ENCODE measurements at regions not wholly inside any gene's neighbourhood (a gene's known extent, or its start where the extent isn't known, plus 50 kb on each side); places are given as distances from the start of the nearest gene placed in this dataset.
"Not testable (repeated sequence)": the region's sequence is repeated elsewhere in the genome, so short reads cannot be mapped to it uniquely, and the experiment has no call there.

DNA sequence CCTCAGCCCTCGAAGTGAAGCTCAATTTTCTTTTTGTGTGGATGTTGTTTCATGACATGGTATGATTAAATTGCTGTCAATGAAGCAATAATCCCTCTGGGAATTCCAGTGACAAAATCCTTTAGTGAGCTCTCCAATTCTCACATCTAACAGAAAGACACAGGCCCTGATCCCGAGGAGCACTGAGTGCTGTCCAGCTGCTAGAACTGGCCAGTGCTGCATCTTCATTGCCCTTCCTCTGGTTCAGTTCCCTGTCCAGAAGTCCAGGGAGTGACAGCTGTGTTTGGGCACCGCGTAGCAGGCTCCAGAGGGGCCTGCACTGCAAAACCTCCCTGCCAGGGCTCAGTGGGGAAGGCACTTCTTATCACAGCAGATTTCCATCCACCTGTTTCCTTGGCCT is 516.8 kb upstream of the ATP11B start:
- no peak for DNase-seq

DNA sequence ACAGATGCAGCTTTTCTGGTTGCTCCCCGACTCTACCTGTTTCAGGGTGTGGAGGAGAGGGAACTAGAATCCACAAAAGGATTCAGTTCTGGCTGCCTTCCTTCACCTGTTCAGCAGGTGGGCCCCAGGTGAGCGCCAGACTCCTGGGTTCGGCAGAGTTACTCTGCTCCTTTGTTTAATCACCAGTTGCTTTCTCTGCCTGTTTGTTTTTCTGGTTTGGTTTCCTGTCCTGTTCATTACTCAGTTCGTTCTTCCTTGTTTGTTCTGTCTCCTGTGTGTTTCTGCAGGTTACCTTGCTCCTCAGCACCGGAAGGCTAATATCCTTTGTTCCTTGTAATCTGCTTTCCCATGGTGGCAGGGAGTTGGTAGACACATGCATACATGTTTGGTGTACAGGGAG is 508.5 kb upstream of the ATP11B start:
- no peak for DNase-seq

DNA sequence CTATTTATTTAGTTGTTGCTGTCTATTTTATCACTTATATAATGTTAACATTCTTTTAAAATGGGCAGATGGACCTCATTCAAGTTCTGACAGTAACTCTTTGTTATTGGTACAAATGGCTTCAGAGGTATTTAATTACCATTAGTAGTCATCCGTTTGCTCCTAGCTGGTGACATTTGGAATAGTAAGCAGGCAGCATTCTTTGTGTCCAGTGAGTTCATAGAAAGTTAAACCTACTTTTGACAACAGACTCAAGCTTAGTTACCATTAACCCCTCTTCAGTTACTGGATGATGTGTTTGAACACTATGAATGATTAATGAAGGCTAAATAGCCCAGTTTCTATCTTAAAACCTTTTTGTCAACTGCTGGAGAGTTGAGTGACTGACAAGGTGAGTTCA is 500.7 kb upstream of the ATP11B start:
- no peak for DNase-seq

DNA sequence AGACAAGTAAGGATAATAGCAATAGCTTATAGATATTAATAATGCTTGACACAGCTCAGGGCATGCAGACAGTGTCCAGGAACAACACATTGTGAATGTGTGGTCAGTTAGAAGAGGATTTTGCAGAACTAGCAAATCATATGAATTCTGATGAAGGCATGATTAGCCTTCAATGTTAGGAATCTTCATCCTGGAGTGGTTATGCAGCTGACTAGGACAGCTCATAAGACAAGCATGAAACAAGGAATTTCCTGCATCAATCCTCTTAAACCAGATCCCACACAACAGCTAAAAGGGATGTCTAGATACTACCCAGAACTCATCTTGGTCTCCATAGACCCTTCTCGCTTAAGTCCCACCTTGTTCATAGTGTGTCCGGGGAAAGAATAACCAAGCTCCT is 499.0 kb upstream of the ATP11B start:
- DNase-seq = no peak

DNA sequence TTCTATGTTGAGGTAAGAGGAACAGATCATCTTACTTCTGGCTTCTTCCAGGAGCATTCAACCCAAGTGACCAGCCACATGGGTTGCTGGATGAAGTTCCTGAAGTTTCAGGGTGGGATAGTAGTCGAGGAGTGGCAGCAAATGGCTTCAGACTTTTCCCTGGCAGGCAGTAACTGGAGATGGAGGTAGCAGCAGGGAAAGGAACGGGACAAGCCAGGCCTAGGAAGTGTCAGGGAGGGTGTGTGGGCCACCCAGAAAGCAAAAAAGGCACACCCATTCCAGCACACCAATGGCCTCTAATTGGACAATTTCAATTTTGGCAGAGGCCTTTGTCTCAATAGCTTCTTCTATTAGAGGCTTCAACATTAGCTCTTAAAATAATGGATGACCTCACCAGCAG is 498.6 kb upstream of the ATP11B start:
- DNase-seq = no peak

DNA sequence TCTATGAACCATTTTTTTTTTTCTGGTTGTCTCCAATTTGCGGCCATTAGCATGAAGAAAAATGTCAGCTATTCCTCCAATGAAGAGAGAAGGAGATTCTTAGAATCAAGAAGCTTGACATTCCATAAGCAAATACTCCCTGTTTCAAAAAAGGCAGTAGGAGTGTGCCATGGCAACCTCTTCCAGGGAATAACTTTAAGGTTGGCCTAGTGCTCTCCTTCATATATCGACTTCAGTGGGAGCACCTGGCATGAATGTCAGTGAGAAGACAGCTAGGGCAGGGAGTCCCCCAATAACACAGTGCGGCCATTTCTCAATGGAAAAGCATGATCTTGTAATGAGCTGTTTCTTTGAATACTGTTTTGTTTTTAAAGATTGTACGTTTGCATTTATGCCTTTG is 493.0 kb upstream of the ATP11B start:
- no peak for DNase-seq

DNA sequence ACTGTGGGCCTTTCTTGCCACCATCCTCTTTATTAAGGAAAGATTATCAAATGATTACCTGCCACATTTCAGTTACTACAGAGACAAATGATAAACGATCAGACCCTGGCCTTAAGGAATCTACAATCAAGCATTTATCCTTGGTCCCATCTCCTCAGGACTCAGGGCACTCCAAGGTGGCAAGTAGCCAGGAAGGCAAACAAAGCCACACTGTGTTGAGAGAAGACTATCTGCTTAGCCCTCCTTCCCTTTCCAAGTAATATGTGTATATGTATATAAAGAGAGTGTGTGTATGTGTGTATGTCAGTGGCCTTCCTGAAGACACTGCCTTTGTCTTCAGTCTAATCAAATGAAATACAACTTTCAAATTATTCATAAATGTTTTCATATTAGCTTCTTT is 490.1 kb upstream of the ATP11B start:
- no peak for DNase-seq

DNA sequence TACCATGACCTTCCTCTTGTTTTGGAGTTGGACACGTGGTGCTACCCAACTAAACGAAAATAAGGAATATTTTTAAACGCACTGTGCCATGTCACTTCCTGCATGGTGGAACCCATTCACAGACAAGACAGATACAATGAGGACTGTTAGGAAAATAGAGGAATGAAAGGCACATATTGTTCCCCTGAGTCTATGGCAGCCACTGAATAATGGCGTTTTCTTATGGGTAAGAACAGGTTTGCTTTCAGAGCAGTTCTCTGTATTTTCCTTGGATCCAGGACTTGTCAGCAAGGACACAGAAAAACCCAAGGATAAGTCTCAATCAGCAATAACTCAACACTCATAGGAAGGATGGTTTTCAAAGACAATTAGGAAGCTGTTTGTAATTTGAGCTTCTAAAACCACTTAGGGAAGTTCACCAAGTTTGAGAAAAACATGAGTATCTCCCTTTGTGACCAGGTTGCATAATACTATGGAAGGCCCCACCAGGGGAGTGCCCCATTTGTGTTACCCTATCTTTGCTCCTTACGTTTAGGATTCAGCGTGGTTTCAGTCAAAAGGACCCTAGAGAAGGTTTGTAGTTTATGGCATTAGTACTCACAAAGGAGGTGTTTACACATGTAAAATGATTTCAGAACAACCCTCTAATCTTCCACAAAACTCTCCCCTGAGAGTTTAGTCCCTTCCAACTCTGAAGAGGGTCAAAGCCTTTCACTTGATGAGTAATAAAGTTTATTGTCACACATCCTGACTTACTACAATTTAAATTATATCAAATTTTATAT is 487.2 kb upstream of the ATP11B start:
- no peak for DNase-seq

DNA sequence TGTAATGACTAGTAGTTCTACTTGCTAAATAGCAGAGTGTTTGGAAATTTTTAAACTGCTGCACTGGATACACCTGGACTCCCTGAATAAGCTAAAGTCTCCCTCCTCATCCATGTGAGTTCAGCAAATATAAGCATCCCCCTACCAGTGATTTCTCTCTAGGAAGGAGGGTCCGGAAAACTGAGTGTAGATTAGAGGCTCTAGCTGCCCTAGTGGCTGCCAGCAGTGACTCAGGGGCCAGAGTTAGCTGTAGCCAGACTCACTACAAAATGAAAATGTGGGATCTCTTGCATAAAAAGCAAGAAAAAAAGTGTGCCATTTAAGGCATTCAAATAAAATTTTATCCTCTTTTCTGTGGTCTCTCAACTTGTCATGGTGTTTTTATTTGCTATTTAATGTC is 485.0 kb upstream of the ATP11B start:
- DNase-seq = no peak

DNA sequence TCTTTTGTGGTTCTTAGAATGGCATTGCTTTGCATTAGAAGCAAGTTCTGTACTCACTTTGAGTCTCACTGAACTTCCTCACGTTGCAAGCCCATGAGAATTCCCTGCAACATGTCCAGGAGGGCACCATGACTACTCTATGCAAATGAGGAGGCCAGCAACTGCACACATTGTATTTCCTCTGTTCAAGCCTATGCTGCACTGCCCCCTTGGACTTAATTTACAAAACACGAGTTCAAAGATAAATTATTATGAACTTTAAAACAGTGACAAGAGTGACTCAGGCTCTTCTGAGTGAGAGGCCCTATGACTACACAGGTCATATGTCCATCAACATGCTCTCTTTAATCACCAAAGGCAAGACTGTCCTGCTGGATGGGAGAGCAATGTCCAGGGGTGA is 484.2 kb upstream of the ATP11B start:
- DNase-seq = no peak

DNA sequence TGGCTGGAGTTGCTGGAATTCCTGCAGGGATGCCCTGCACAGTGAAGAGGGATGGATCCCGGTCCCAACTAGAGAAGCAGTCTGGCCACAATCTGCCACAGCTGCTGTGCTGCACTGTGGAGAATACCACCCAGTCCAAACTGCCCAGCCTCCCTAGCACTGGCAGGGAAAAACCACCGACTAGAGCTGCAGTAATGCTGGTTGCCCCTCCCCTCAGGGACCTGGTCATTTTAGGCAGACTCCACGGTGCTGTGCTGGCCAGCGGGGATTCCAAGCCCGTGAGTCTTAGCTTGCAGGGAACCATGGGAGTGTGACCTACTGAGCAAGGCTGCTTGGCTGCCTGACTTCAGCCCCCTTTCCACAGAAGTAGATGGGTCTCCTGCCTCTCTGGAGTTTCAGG is 478.0 kb upstream of the ATP11B start:
- no peak for DNase-seq

DNA sequence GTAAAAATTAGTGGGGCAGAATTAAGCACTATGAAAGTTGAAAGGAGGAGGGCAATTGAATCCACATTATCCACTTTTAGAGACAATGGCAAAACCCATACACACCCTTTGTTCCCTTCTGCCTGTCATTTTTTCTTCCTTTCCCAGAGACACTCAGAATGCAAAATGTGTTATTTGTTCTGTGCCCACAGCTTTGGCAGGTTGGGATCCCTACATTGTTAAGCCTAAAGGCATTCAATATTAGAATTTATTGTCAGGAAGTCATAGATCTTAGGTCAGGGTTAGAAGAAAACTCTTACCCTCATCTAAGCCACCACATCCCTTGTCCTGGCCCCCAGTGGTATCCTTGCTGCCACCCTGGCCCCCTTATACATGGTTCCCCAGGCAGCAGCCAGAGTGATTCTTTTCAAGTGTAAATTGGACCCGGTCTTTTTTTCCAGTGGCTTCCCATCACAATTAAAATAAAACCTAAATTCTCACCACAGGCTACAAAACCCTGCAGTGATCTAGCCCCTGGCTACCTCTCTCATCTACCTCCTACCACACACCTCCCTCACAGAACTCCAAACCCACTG is 470.1 kb upstream of the ATP11B start:
- DNase-seq = no peak

DNA sequence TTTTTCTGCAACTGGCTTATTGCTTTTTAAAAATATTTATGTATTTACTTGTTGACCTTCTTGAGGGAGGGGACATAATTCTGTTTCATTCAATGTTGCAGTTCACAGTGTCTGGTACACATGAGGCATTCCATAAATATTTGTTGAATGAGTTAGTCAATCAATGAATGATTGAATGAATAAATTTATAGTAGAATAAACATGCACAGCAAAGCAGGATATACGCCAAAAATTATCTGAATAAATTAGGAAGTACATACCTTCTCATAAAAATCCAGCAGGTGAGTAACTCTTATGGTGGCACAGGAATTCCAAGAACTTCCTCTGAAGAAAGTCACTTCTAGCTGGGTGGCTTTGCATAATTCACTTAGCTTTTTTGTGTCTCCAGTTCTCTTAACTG is 469.4 kb upstream of the ATP11B start:
- DNase-seq = no peak

DNA sequence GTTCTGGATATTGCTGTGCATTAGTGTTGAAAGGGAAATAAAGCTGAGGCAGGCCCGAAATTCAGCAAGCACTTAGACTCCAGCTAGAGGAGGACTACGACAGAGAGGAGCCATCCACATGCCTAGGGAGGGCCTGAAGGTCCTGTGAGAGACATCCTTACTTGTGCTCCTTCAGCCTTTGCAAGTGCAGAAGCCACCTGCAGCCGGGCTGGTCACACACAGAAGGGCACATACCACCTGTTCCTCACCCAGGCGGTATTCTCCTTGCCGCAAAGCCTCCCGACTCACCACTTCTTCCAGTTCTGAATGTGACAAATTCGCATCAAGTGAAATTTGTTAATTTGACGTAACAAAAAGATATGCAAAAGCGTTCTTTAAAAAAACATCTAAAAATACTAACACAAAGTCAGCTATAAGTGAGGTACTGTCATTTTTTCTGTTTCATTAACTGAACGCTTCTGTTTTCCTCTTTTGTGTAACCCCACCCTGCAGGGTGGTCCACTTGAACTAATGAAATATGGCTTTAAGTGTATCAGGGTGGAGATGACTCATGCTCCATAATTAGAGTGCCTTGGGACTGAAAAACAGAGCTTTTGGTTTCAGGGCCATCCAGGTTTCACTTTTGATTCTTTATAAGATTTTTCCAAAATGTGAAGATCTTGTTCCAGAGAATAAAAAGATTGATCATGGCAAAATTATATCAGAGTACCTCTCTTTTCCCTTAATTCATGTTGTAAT is 467.9 kb upstream of the ATP11B start:
- no peak for DNase-seq

DNA sequence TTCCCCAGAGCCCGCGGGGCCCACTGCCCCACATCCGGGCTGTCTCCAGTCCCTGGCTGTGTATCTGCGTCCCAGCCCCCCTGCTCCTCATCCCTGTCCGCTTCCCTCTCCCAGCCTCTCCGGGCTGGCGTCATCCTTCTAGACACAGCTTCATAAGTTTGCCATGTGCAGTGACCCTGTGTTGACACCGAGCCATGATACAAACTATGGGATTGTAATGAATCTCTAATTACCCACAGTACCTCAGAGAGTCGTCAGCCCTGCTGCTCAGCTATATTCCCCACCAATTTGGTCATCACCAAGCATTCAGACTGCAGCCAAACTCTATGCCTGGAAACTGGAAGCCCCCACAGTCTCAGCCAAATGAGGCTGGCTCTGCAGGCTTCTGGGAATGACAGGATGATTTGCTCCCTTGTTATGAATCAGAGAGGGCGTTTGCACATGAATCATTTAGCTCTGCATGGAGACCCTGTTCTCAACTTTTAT is 466.1 kb upstream of the ATP11B start:
- no peak for DNase-seq

DNA sequence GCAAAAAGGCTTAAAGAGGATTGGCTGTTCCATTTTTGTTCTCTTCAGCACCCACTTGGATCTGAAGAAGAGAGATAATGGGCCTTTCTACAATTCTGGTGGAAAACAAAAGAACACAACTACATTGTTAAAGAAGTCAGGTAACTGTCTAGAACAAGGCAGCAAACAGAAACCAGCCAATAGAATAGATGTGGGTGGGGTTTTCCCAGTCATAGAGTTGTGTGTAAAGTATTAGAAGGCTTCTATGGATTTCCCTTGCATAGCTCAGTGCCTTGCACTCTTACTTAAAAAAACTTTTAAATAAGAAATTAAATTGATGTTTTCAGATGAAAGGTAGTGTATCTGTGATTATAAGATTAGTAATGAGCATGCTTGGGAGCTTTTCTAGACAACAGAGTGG is 462.7 kb upstream of the ATP11B start:
- DNase-seq = no peak

DNA sequence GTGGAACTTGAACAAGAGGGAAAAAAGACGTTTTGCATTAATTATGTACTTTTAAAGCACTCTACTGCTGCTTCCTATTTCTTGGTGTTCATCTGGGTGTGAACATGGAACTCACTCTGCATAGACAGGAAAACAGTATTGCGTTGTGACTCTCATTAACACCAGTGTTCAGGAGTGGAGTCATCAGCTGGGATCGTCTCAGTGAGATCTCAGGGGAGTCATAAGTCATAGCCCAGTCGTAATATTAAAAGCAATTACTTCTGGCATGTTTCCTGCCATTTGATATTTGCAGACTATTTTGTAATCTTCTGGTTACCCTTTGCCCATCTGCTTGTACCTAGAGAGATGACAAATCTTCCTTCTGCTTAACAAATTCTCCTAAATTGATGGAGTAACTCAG is 462.0 kb upstream of the ATP11B start:
- no peak for DNase-seq

DNA sequence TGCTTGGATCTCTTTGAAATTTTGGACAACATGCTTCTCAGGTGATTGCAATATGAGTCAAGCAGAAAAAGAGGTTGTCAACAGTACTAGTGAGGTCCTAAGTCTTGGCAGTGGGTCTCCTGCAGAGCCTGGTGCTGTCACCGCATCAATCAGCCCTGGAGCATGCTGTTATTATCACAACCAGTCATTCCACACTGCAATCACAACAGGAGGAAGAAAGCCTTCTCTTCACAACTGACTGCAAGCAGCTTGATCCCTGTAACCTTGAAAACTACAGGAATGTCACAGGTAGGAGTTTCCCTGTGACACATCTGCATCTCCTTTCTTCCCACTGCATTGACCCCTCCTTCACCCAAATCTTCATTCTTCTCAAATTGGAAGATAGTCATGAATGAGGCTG is 451.1 kb upstream of the ATP11B start:
- no peak for DNase-seq

DNA sequence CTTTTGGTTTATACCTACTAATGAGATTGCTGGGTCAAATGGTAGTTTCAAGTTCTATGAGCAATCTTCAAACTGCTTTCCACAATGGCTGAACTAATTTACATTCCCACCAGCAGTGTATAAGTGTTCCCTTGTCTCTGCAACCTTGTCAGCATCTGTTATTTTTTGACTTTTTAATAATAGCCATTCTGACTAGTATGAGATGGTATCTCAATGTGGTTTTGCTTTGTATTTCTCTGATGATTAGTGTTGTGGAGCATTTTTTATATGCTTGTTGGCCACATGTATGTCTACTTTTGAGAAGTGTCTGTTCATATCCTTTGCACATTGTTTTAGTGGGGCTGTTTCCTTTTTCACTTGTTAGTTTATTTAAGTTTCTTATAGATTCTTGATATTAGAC is 449.3 kb upstream of the ATP11B start:
- DNase-seq = not testable (repeated sequence)

DNA sequence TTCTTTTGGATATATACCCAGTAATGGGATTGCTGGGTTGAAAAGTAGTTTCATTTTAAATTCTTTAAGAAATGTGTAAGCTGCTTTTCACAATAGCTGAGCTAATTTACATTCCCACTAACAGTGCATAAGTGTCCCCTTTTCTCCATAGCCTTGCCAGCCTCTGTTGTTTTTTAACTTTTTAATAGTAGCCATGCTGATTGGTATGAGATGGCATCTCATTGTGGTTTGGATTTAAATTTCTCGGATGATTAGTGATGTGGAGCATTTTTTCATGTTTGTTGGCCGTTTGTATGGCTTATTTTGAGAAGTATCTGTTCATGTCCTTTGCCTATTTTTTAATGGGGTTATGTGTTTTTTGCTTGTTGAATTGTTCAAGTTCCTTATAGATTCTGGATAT is 444.3 kb upstream of the ATP11B start:
- DNase-seq = no peak

DNA sequence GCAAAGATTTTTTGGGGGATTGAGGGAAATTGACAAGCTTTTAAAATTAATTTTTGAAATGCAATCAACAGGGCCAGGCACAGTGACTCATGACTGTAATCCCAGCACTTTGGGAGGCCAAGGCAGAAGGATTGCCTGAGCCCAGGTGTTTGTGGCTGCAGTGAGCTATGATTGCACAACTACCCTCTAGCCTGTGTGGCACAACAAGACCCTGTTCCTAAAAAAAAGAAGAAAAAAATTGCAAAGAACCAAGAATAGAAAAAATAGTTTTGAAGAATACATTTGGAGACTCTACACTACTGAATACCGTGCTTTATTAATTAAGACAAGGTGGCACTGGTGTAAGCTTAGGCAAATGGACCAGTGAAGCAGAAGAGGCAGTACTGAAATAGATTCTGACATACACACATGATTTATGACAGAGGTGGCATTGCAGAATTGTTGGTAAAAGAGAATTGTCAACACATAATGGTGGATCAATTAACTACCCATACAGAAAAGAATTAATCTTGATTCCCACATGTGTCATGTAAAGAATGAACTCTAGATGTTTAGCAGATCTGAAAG is 443.3 kb upstream of the ATP11B start:
- DNase-seq = no peak

DNA sequence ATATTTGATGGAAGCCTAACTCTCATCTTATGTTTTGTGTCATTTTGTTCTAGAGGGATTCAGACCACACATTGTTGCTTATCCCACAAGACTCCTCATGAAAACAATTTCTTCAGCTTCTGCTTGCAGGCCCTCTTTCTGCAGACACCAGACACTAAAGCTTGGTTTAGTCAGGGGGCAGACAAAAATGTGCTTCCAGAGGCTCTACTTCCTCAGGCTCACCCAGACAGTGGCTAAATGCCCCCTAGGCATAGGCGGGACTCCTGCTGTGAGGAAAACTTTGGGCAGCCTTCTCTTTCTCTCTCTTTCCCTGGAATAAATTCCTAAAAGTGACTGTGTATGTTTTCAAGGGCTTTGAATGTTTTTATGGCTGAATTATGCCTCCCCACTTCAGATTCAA is 435.4 kb upstream of the ATP11B start:
- DNase-seq = no peak

DNA sequence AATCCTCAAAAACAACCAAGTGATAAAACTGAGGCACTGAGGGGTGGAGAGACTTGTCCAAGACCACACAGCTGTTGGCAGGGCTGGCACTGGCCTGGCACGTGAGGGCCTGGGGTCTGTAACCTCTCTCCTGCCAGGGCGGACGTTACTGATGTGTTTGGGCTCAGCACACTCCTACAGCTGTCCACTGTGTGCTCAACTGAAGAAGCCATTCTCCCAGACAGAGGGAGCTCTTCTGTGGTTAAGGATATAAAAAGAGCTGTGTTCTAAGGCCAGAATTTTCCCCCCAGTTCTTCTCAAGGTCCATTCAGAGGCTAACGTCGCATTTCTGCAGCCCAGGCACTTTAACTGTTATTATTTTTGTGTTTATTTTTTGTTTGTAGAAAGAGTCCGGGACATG is 429.0 kb upstream of the ATP11B start:
- DNase-seq = no peak

Measured in inflammatory macrophage (primary cell).